GM18861 (cell line): ENCODE measurements at regions not wholly inside any gene's neighbourhood (a gene's known extent, or its start where the extent isn't known, plus 50 kb on each side); places are given as distances from the start of the nearest gene placed in this dataset.
"Not testable (repeated sequence)": the region's sequence is repeated elsewhere in the genome, so short reads cannot be mapped to it uniquely, and the experiment has no call there.

Source experiments
- ATAC-seq: cut with Tn5 transposase; IDR thresholded peaks from one replicate; pipeline ENCODE4 v1.9.1; 2021; ENCODE audit not compliant: unreplicated experiment

- no peak for ATAC-seq
Observed at GRCh38 chr1:173300061-173301044, 93.2 kb upstream of the TNFSF4 start.

- no peak for ATAC-seq
Observed at GRCh38 chr1:173301507-173301906, 94.4 kb upstream of the TNFSF4 start.

- ATAC-seq = no peak
Observed at GRCh38 chr1:173302366-173302765, 95.2 kb upstream of the TNFSF4 start.

GRCh38 chr1:173302890-173303829 is 96.0 kb upstream of the TNFSF4 start:
- no peak for ATAC-seq

- ATAC-seq = no peak
Observed at GRCh38 chr1:173303984-173304383, 96.9 kb upstream of the TNFSF4 start.

- ATAC-seq = no peak
Observed at GRCh38 chr1:173304529-173305227, 97.5 kb upstream of the TNFSF4 start.

GRCh38 chr1:173307845-173308244 is 100.7 kb upstream of the TNFSF4 start:
- no peak for ATAC-seq

- ATAC-seq = no peak
Observed at GRCh38 chr1:173314656-173315055, 107.5 kb upstream of the TNFSF4 start.

GRCh38 chr1:173315296-173315695 is 108.2 kb upstream of the TNFSF4 start:
- ATAC-seq = no peak

- ATAC-seq = no peak
Observed at GRCh38 chr1:173318788-173319187, 111.7 kb upstream of the TNFSF4 start.

GRCh38 chr1:173324352-173324751 is 117.2 kb upstream of the TNFSF4 start:
- ATAC-seq = not testable (repeated sequence)

GRCh38 chr1:173327987-173328386 is 120.9 kb upstream of the TNFSF4 start:
- ATAC-seq = not testable (repeated sequence)

- no peak for ATAC-seq
Observed at GRCh38 chr1:173328961-173329360, 121.8 kb upstream of the TNFSF4 start.

GRCh38 chr1:173329726-173330125 is 122.6 kb upstream of the TNFSF4 start:
- ATAC-seq = no peak

- no peak for ATAC-seq
Observed at GRCh38 chr1:173330149-173330951, 123.2 kb upstream of the TNFSF4 start.

GRCh38 chr1:173330952-173331548 is 123.9 kb upstream of the TNFSF4 start:
- not testable (repeated sequence) for ATAC-seq

GRCh38 chr1:173332026-173332425 is 124.9 kb upstream of the TNFSF4 start:
- no peak for ATAC-seq

- peak; percentile 68 for ATAC-seq
Observed at GRCh38 chr1:173333581-173333980, 126.5 kb upstream of the TNFSF4 start.

GRCh38 chr1:173337126-173337525 is 130.0 kb upstream of the TNFSF4 start:
- ATAC-seq = no peak

GRCh38 chr1:173341307-173341706 is 134.2 kb upstream of the TNFSF4 start:
- no peak for ATAC-seq
